ENCODE measurements at regions not wholly inside any gene's neighbourhood (a gene's known extent, or its start where the extent isn't known, plus 50 kb on each side); places are given as distances from the start of the nearest gene placed in this dataset.
"Not testable (repeated sequence)": the region's sequence is repeated elsewhere in the genome, so short reads cannot be mapped to it uniquely, and the experiment has no call there.

- intact Hi-C loops (cut with micrococcal nuclease): no loop called here
These were observed 178.2 kb downstream of the HDGFL1 start for GRCh38 chr6:22747571-22747970.

GRCh38 chr6:22748681-22749080, 179.3 kb downstream of the HDGFL1 start:
- intact Hi-C loops (cut with micrococcal nuclease): no loop called here

- intact Hi-C loops (cut with micrococcal nuclease): no loop called here
These were observed 180.3 kb downstream of the HDGFL1 start for GRCh38 chr6:22749696-22750095.

GRCh38 chr6:22751223-22751622, 181.9 kb downstream of the HDGFL1 start:
- intact Hi-C loops (cut with micrococcal nuclease): no loop called here

- intact Hi-C loops (cut with micrococcal nuclease): no loop called here
These were observed 183.2 kb downstream of the HDGFL1 start for GRCh38 chr6:22752522-22752921.

GRCh38 chr6:22754061-22754460, 184.7 kb downstream of the HDGFL1 start:
- intact Hi-C loops (cut with micrococcal nuclease): no loop called here

GRCh38 chr6:22755605-22756004, 186.2 kb downstream of the HDGFL1 start:
- intact Hi-C loops (cut with micrococcal nuclease): no loop called here

GRCh38 chr6:22756365-22756764, 187.0 kb downstream of the HDGFL1 start:
- intact Hi-C loops (cut with micrococcal nuclease): no loop called here

GRCh38 chr6:22764496-22764895, 195.1 kb downstream of the HDGFL1 start:
- intact Hi-C loops (cut with micrococcal nuclease): no loop called here

- intact Hi-C loops (cut with micrococcal nuclease): no loop called here
These were observed 195.6 kb downstream of the HDGFL1 start for GRCh38 chr6:22765015-22765414.

GRCh38 chr6:22766979-22767378, 197.6 kb downstream of the HDGFL1 start:
- intact Hi-C loops (cut with micrococcal nuclease): no loop called here

GRCh38 chr6:22770054-22770453, 200.7 kb downstream of the HDGFL1 start:
- intact Hi-C loops (cut with micrococcal nuclease): no loop called here

GRCh38 chr6:22774129-22774528, 204.8 kb downstream of the HDGFL1 start:
- intact Hi-C loops (cut with micrococcal nuclease): no loop called here

- intact Hi-C loops (cut with micrococcal nuclease): not testable (repeated sequence)
These were observed 209.1 kb downstream of the HDGFL1 start for GRCh38 chr6:22778438-22778837.

GRCh38 chr6:22779062-22779461, 209.7 kb downstream of the HDGFL1 start:
- intact Hi-C loops (cut with micrococcal nuclease): no loop called here

GRCh38 chr6:22783931-22784330, 214.6 kb downstream of the HDGFL1 start:
- intact Hi-C loops (cut with micrococcal nuclease): no loop called here

GRCh38 chr6:22784601-22785410, 215.4 kb downstream of the HDGFL1 start:
- intact Hi-C loops (cut with micrococcal nuclease): no loop called here

GRCh38 chr6:22788038-22788437, 218.7 kb downstream of the HDGFL1 start:
- intact Hi-C loops (cut with micrococcal nuclease): no loop called here

- intact Hi-C loops (cut with micrococcal nuclease): no loop called here
These were observed 219.9 kb downstream of the HDGFL1 start for GRCh38 chr6:22789315-22789714.

- intact Hi-C loops (cut with micrococcal nuclease): no loop called here
These were observed 225.5 kb downstream of the HDGFL1 start for GRCh38 chr6:22794844-22795243.

GRCh38 chr6:22800451-22800850, 231.1 kb downstream of the HDGFL1 start:
- intact Hi-C loops (cut with micrococcal nuclease): no loop called here

- intact Hi-C loops (cut with micrococcal nuclease): no loop called here
These were observed 232.5 kb downstream of the HDGFL1 start for GRCh38 chr6:22801831-22802230.

GRCh38 chr6:22804620-22805261, 235.4 kb downstream of the HDGFL1 start:
- intact Hi-C loops (cut with micrococcal nuclease): no loop called here
